Neural cell (in vitro differentiated cells): ENCODE measurements at regions not wholly inside any gene's neighbourhood (a gene's known extent, or its start where the extent isn't known, plus 50 kb on each side); places are given as distances from the start of the nearest gene placed in this dataset.

ENCODE experiments used
- H2AFZ ChIP-seq: fragments of 200-600, 300-800 bp; sonication (generic), shearing (Covaris generic); 2 replicates; pipeline ENCODE4 v1.6.0; 2014; ENCODE audit warnings: low read depth, mild to moderate bottlenecking, antibody characterized with exemption, low read length, moderate library complexity
- H3F3A ChIP-seq: fragments of 200-600 bp; shearing (Covaris generic); 2 replicates; pipeline ENCODE4 v1.6.1; 2016; ENCODE audit warnings: mild to moderate bottlenecking, moderate library complexity, mixed read lengths, antibody characterized with exemption, low read length; ENCODE audit not compliant: insufficient read depth, poor library complexity, severe bottlenecking
- H3K27ac ChIP-seq: fragments of 200-600, 300-800 bp; sonication (generic), shearing (Covaris generic); 2 replicates; pipeline ENCODE4 v1.5.1; 2014; ENCODE audit warnings: mild to moderate bottlenecking, low read length, moderate library complexity
- H3K27me3 ChIP-seq: fragments of 300-800, 200-600 bp; sonication (generic), shearing (Covaris generic); 2 replicates; pipeline ENCODE4 v1.6.0; 2014; ENCODE audit warnings: mild to moderate bottlenecking, low read depth, low read length, moderate library complexity; ENCODE audit not compliant: insufficient read depth
- H3K36me3 ChIP-seq: fragments of 300-800, 200-600 bp; sonication (generic), shearing (Covaris generic); 2 replicates; pipeline ENCODE4 v1.5.1; 2014; ENCODE audit warnings: mild to moderate bottlenecking, antibody characterized with exemption, low read length, moderate library complexity; ENCODE audit not compliant: insufficient read depth
- H3K4me2 ChIP-seq: fragments of 300-800, 200-600 bp; sonication (generic), shearing (Covaris generic); 2 replicates; pipeline ENCODE4 v1.6.0; 2014; ENCODE audit warnings: mild to moderate bottlenecking, low read length
- H3K4me3 ChIP-seq: fragments of 300-800, 200-600 bp; sonication (generic), shearing (Covaris generic); 2 replicates; pipeline ENCODE4 v1.5.1; 2014; ENCODE audit warnings: mild to moderate bottlenecking, low read length, moderate library complexity
- H3K79me2 ChIP-seq: fragments of 200-600 bp; shearing (Covaris generic); replicated peaks from 2 replicates; pipeline ENCODE4 v1.6.0; 2014; ENCODE audit warnings: mild to moderate bottlenecking, low read length, moderate library complexity; ENCODE audit not compliant: insufficient read depth
- H3K9ac ChIP-seq: fragments of 300-800, 200-600 bp; sonication (generic), shearing (Covaris generic); 2 replicates; pipeline ENCODE4 v1.6.1; 2016; ENCODE audit warnings: mild to moderate bottlenecking, low read length, mixed read lengths
- H3K9me2 ChIP-seq: fragments of 200-600 bp; shearing (Covaris generic); 2 replicates; pipeline ENCODE4 v1.6.1; 2016; ENCODE audit warnings: mild to moderate bottlenecking, low read length, mixed read lengths; ENCODE audit not compliant: insufficient read depth
- H3K9me3 ChIP-seq: fragments of 200-600, 300-800 bp; sonication (generic), shearing (Covaris generic); 2 replicates; pipeline ENCODE4 v1.6.1; 2016; ENCODE audit warnings: mild to moderate bottlenecking, mixed run types, low read length, moderate library complexity, mixed read lengths
- H4K20me1 ChIP-seq: fragments of 200-600 bp; shearing (Covaris generic); 2 replicates; pipeline ENCODE4 v1.6.1; 2016; ENCODE audit warnings: mild to moderate bottlenecking, mixed run types; ENCODE audit not compliant: insufficient read depth
- CTCF ChIP-seq: fragments of 450-650 bp; IDR thresholded peaks from 2 replicates; pipeline ENCODE4 v1.5.1; 2014; ENCODE audit warnings: antibody characterized with exemption, mild to moderate bottlenecking, moderate library complexity; ENCODE audit not compliant: poor library complexity, severe bottlenecking
- EP300 ChIP-seq: fragments of 450-650 bp; conservative IDR thresholded peaks from 2 replicates; pipeline ENCODE4 v1.6.1; 2014; ENCODE audit warnings: antibody characterized with exemption, mild to moderate bottlenecking, moderate library complexity; ENCODE audit not compliant: poor library complexity, severe bottlenecking
- EZH2 ChIP-seq: fragments of 200-600, 300-800 bp; shearing (Covaris generic), sonication (generic); IDR thresholded peaks from 2 replicates; pipeline ENCODE4 v1.6.1; 2014; ENCODE audit warnings: antibody characterized with exemption, low read length, borderline replicate concordance, mild to moderate bottlenecking; ENCODE audit not compliant: insufficient read depth, poor library complexity, severe bottlenecking
- MXI1 ChIP-seq: fragments of 450-650 bp; conservative IDR thresholded peaks from 2 replicates; pipeline ENCODE4 v1.6.1; 2014; ENCODE audit warnings: antibody characterized with exemption, mild to moderate bottlenecking; ENCODE audit not compliant: poor library complexity, severe bottlenecking
- POLR2AphosphoS5 ChIP-seq: IDR thresholded peaks from 2 replicates; pipeline ENCODE4 v1.6.1; 2012
- RAD21 ChIP-seq: fragments of 450-650 bp; conservative IDR thresholded peaks from 2 replicates; pipeline ENCODE4 v1.6.1; 2014; ENCODE audit warnings: antibody characterized with exemption, mild to moderate bottlenecking, moderate library complexity
- REST ChIP-seq: IDR thresholded peaks from 2 replicates; pipeline ENCODE4 v1.6.1; 2012; ENCODE audit warnings: borderline replicate concordance
- SMC3 ChIP-seq: fragments of 450-650 bp; conservative IDR thresholded peaks from 2 replicates; pipeline ENCODE4 v1.6.1; 2014; ENCODE audit warnings: antibody characterized with exemption, mild to moderate bottlenecking, moderate library complexity; ENCODE audit not compliant: poor library complexity
- TAF1 ChIP-seq: IDR thresholded peaks from 2 replicates; pipeline ENCODE4 v1.6.1; 2012; ENCODE audit warnings: low read depth

GRCh38 chr9:81370096-81370495, 319.3 kb downstream of the TLE1 start:
- H3K79me2 ChIP-seq = no peaks in the 10 kb centered on the region
- H3K9me2 ChIP-seq = no peaks in the 10 kb centered on the region
- H3K9ac ChIP-seq = no peak overlapping the region
- no peaks in the 10 kb centered on the region for H3K36me3 ChIP-seq
- H3K27me3 ChIP-seq = no peaks in the 10 kb centered on the region
- H2AFZ ChIP-seq = no peak overlapping the region
- no peak overlapping the region for H3K27ac ChIP-seq
- H3K9me3 ChIP-seq = no peaks in the 10 kb centered on the region
- TF ChIP-seq CTCF (no peak), SMC3 (no peak), RAD21 (no peak), EP300 (no peak), TAF1 (no peak), EZH2 (no peak), MXI1 (no peak), POLR2AphosphoS5 (no peak), REST (no peak)
- H3K4me3 ChIP-seq = no peak overlapping the region
- H3K4me2 ChIP-seq = no peak overlapping the region
- H3F3A ChIP-seq = no peaks in the 10 kb centered on the region
- H4K20me1 ChIP-seq = no peaks in the 10 kb centered on the region

GRCh38 chr9:81369121-81369520, 320.2 kb downstream of the TLE1 start:
- Histone ChIP-seq H3F3A (no peaks in the 10 kb centered on the region), H3K27ac (no peak overlapping the region), H4K20me1 (no peaks in the 10 kb centered on the region), H3K36me3 (no peaks in the 10 kb centered on the region), H3K27me3 (no peaks in the 10 kb centered on the region), H3K79me2 (no peaks in the 10 kb centered on the region), H3K9me3 (no peaks in the 10 kb centered on the region), H3K9ac (no peak overlapping the region), H2AFZ (no peak overlapping the region), H3K4me3 (no peak overlapping the region), H3K4me2 (no peak overlapping the region), H3K9me2 (no peaks in the 10 kb centered on the region)
- TF ChIP-seq RAD21 (no peak), EP300 (no peak), EZH2 (no peak), POLR2AphosphoS5 (no peak), MXI1 (no peak), TAF1 (no peak), SMC3 (no peak), CTCF (no peak), REST (no peak)
